ENCODE measurements at regions not wholly inside any gene's neighbourhood (a gene's known extent, or its start where the extent isn't known, plus 50 kb on each side); places are given as distances from the start of the nearest gene placed in this dataset.

GRCh38 chr4:124535003-124535402, 177.5 kb downstream of the ANKRD50 start:
- TF ChIP-seq CTCF (IDR thresholded peaks at IDR 0.05): no peak
- no peak for TF ChIP-seq POLR2A (IDR thresholded peaks at IDR 0.05)
- TF ChIP-seq EP300 (IDR thresholded peaks at IDR 0.05): no peak
